ENCODE measurements at regions not wholly inside any gene's neighbourhood (a gene's known extent, or its start where the extent isn't known, plus 50 kb on each side); places are given as distances from the start of the nearest gene placed in this dataset.
"Not testable (repeated sequence)": the region's sequence is repeated elsewhere in the genome, so short reads cannot be mapped to it uniquely, and the experiment has no call there.

DNA sequence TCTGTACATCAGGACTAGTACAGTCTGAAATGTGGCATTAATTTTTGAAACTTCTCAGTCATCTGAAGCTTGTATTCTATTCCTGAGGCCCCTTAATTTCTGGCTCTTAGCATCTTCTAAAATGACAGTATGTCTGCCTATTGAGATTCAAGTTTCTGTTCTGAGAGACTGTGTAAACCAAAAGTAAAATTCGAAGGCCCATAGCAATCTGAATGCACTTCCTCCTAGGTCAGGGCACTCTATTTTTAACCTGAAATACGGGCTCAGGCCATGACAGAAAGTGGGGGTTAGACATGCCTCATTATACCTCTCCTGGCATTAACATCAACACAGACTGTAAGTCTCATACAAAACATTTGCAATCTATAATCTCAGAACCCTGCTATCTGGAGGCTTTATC is 584.4 kb downstream of the KLHL4 start:
- H3K27me3 ChIP-seq (ENCODE audit: control insufficient read depth in 2 of 2, insufficient read depth in 2 of 2, low read length in 2 of 2): no peaks in the 10 kb centered on the region
- no peak overlapping the region for H3K4me3 ChIP-seq (ENCODE audit: low read length in 2 of 2)
- H3K4me1 ChIP-seq (ENCODE audit: control insufficient read depth in 2 of 2, insufficient read depth in 2 of 2, low read length in 2 of 2): no peaks in the 10 kb centered on the region
- no peak overlapping the region for H3K9ac ChIP-seq (ENCODE audit: low read depth in 1 of 2, low read length in 2 of 2)
- H3K36me3 ChIP-seq (ENCODE audit: control insufficient read depth in 2 of 2, insufficient read depth in 2 of 2, low read length in 2 of 2): no peaks in the 10 kb centered on the region
- H3K27ac ChIP-seq (ENCODE audit: low read depth in 2 of 2, low read length in 2 of 2): no peak overlapping the region
- H3K9me3 ChIP-seq (ENCODE audit: control insufficient read depth in 2 of 2, low read length in 2 of 2): no peaks in the 10 kb centered on the region

GRCh38 chrX:88135735-88136134 is 611.3 kb upstream of the CPXCR1 start:
- no peaks in the 10 kb centered on the region for H3K4me1 ChIP-seq (ENCODE audit: control insufficient read depth in 2 of 2, insufficient read depth in 2 of 2, low read length in 2 of 2)
- H3K4me3 ChIP-seq (ENCODE audit: low read length in 2 of 2): no peak overlapping the region
- H3K9me3 ChIP-seq (ENCODE audit: control insufficient read depth in 2 of 2, low read length in 2 of 2): no peaks in the 10 kb centered on the region
- H3K36me3 ChIP-seq (ENCODE audit: control insufficient read depth in 2 of 2, insufficient read depth in 2 of 2, low read length in 2 of 2): no peaks in the 10 kb centered on the region
- no peak overlapping the region for H3K27ac ChIP-seq (ENCODE audit: low read depth in 2 of 2, low read length in 2 of 2)
- no peaks in the 10 kb centered on the region for H3K27me3 ChIP-seq (ENCODE audit: control insufficient read depth in 2 of 2, insufficient read depth in 2 of 2, low read length in 2 of 2)
- H3K9ac ChIP-seq (ENCODE audit: low read depth in 1 of 2, low read length in 2 of 2): no peak overlapping the region

DNA sequence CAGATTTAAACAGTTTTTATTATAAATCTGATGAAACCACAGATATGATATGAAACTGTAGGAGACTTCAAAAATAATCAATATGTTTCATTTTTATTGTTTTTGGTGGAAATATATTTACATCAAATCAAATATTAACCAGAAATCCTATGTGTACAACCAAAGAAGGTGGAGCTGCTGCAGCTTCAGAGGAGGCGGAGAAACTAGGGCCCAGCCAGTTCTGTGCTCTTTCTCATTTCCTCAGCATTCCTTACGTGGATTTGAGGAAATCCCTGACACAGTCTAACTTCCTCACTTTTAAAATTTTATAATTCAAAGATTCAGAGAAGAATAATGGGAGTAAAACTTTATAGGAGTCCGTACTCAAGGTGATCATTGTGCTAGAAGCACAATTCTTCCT is 610.7 kb upstream of the CPXCR1 start:
- H3K36me3 ChIP-seq (ENCODE audit: control insufficient read depth in 2 of 2, insufficient read depth in 2 of 2, low read length in 2 of 2): no peaks in the 10 kb centered on the region
- H3K4me1 ChIP-seq (ENCODE audit: control insufficient read depth in 2 of 2, insufficient read depth in 2 of 2, low read length in 2 of 2): no peaks in the 10 kb centered on the region

DNA sequence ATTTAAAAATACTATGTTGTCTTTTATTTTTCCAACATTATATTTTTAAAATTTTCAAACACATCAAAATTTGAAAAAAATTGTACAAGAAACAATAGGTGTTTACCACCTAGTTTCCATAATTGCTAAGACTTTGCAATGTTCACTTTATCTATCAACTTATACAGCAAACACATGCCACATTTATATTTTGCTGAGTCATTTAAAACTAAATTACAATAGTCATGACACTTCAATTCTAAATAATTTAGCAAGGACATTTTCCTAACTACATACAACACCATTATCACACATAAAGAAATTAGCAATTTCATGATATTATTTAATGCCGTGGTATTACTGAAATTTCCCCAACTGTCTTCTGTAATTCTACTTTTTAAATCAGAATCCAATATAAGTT is 600.4 kb upstream of the CPXCR1 start:
- H3K9ac ChIP-seq (ENCODE audit: low read depth in 1 of 2, low read length in 2 of 2): no peak overlapping the region
- no peaks in the 10 kb centered on the region for H3K36me3 ChIP-seq (ENCODE audit: control insufficient read depth in 2 of 2, insufficient read depth in 2 of 2, low read length in 2 of 2)
- no peaks in the 10 kb centered on the region for H3K27me3 ChIP-seq (ENCODE audit: control insufficient read depth in 2 of 2, insufficient read depth in 2 of 2, low read length in 2 of 2)

More for the DNA sequence above, 610.7 kb upstream of the CPXCR1 start:
- Histone ChIP-seq H3K4me3 (ENCODE audit: low read length in 2 of 2) (no peak overlapping the region), H3K27me3 (ENCODE audit: control insufficient read depth in 2 of 2, insufficient read depth in 2 of 2, low read length in 2 of 2) (no peaks in the 10 kb centered on the region), H3K9me3 (ENCODE audit: control insufficient read depth in 2 of 2, low read length in 2 of 2) (no peaks in the 10 kb centered on the region), H3K9ac (ENCODE audit: low read depth in 1 of 2, low read length in 2 of 2) (no peak overlapping the region), H3K27ac (ENCODE audit: low read depth in 2 of 2, low read length in 2 of 2) (no peak overlapping the region)

GRCh38 chrX:88170553-88170952 is 576.5 kb upstream of the CPXCR1 start:
- no peak overlapping the region for H3K9ac ChIP-seq (ENCODE audit: low read depth in 1 of 2, low read length in 2 of 2)
- no peaks in the 10 kb centered on the region for H3K27me3 ChIP-seq (ENCODE audit: control insufficient read depth in 2 of 2, insufficient read depth in 2 of 2, low read length in 2 of 2)
- H3K9me3 ChIP-seq (ENCODE audit: control insufficient read depth in 2 of 2, low read length in 2 of 2): no peaks in the 10 kb centered on the region
- H3K36me3 ChIP-seq (ENCODE audit: control insufficient read depth in 2 of 2, insufficient read depth in 2 of 2, low read length in 2 of 2): no peaks in the 10 kb centered on the region
- no peaks in the 10 kb centered on the region for H3K4me1 ChIP-seq (ENCODE audit: control insufficient read depth in 2 of 2, insufficient read depth in 2 of 2, low read length in 2 of 2)
- no peak overlapping the region for H3K4me3 ChIP-seq (ENCODE audit: low read length in 2 of 2)
- H3K27ac ChIP-seq (ENCODE audit: low read depth in 2 of 2, low read length in 2 of 2): no peak overlapping the region

More for the DNA sequence above, 600.4 kb upstream of the CPXCR1 start:
- no peak overlapping the region for H3K4me3 ChIP-seq (ENCODE audit: low read length in 2 of 2)
- no peak overlapping the region for H3K27ac ChIP-seq (ENCODE audit: low read depth in 2 of 2, low read length in 2 of 2)
- no peaks in the 10 kb centered on the region for H3K9me3 ChIP-seq (ENCODE audit: control insufficient read depth in 2 of 2, low read length in 2 of 2)
- no peaks in the 10 kb centered on the region for H3K4me1 ChIP-seq (ENCODE audit: control insufficient read depth in 2 of 2, insufficient read depth in 2 of 2, low read length in 2 of 2)

DNA sequence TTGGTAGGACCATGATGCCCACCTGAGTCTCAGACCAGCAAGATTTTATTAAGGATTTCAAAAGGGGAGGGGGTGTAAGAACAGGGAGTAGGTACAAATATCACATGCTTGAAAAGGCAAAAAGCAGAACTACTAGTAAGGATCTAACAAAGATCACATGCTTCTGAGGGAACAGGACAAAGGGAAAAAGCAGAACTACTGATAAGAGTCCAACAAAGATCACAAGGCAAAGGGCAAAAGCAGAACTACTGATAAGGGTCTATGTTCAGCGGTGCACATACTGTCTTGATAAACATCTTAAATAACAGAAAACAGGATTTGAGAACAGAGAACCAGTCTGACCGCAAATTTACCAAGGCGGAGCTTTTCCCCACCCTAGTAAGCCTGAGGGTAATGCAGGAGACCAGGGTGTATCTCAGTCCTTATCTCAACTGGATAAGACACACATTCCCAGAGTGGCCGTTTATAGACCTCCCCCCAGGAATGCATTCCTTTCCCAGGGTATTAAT is 573.0 kb upstream of the CPXCR1 start:
- H3K36me3 ChIP-seq (ENCODE audit: control insufficient read depth in 2 of 2, insufficient read depth in 2 of 2, low read length in 2 of 2); H3K4me1 ChIP-seq (ENCODE audit: control insufficient read depth in 2 of 2, insufficient read depth in 2 of 2, low read length in 2 of 2); H3K9ac ChIP-seq (ENCODE audit: low read depth in 1 of 2, low read length in 2 of 2); H3K9me3 ChIP-seq (ENCODE audit: control insufficient read depth in 2 of 2, low read length in 2 of 2); H3K27ac ChIP-seq (ENCODE audit: low read depth in 2 of 2, low read length in 2 of 2); H3K27me3 ChIP-seq (ENCODE audit: control insufficient read depth in 2 of 2, insufficient read depth in 2 of 2, low read length in 2 of 2); H3K4me3 ChIP-seq (ENCODE audit: low read length in 2 of 2): not testable (repeated sequence)

- Histone ChIP-seq H3K9ac (ENCODE audit: low read depth in 1 of 2, low read length in 2 of 2) (no peak overlapping the region), H3K36me3 (ENCODE audit: control insufficient read depth in 2 of 2, insufficient read depth in 2 of 2, low read length in 2 of 2) (no peaks in the 10 kb centered on the region), H3K27me3 (ENCODE audit: control insufficient read depth in 2 of 2, insufficient read depth in 2 of 2, low read length in 2 of 2) (no peaks in the 10 kb centered on the region), H3K4me3 (ENCODE audit: low read length in 2 of 2) (no peak overlapping the region), H3K4me1 (ENCODE audit: control insufficient read depth in 2 of 2, insufficient read depth in 2 of 2, low read length in 2 of 2) (no peaks in the 10 kb centered on the region), H3K9me3 (ENCODE audit: control insufficient read depth in 2 of 2, low read length in 2 of 2) (no peaks in the 10 kb centered on the region), H3K27ac (ENCODE audit: low read depth in 2 of 2, low read length in 2 of 2) (no peak overlapping the region)
Observed at GRCh38 chrX:88202149-88202548, 544.9 kb upstream of the CPXCR1 start.

GRCh38 chrX:88244066-88244465 is 503.0 kb upstream of the CPXCR1 start:
- Histone ChIP-seq H3K27me3 (ENCODE audit: control insufficient read depth in 2 of 2, insufficient read depth in 2 of 2, low read length in 2 of 2) (no peaks in the 10 kb centered on the region), H3K4me3 (ENCODE audit: low read length in 2 of 2) (no peak overlapping the region), H3K36me3 (ENCODE audit: control insufficient read depth in 2 of 2, insufficient read depth in 2 of 2, low read length in 2 of 2) (no peaks in the 10 kb centered on the region), H3K4me1 (ENCODE audit: control insufficient read depth in 2 of 2, insufficient read depth in 2 of 2, low read length in 2 of 2) (no peaks in the 10 kb centered on the region), H3K9me3 (ENCODE audit: control insufficient read depth in 2 of 2, low read length in 2 of 2) (no peaks in the 10 kb centered on the region), H3K9ac (ENCODE audit: low read depth in 1 of 2, low read length in 2 of 2) (no peak overlapping the region), H3K27ac (ENCODE audit: low read depth in 2 of 2, low read length in 2 of 2) (no peak overlapping the region)

DNA sequence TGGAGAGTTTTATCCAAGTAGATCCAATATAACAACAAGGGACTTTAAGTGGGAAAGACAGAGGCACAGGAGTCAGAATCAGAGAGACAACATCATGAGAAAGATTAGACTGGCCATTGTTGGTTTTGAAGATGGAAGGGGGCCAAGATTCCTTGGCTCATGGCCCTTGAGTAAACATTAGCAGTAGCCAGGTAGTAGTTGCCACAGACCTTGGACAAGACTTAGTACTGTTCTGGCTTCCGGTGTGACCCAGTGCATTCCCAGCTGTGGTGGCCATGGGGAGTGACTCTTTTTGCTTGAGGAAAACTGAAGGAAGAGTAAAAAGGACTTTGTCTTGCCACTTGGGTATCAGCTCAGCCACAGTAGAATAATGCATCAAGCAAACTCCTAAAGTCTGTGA is 462.2 kb upstream of the CPXCR1 start:
- Histone ChIP-seq H3K27ac (ENCODE audit: low read depth in 2 of 2, low read length in 2 of 2) (no peak overlapping the region), H3K27me3 (ENCODE audit: control insufficient read depth in 2 of 2, insufficient read depth in 2 of 2, low read length in 2 of 2) (no peaks in the 10 kb centered on the region), H3K36me3 (ENCODE audit: control insufficient read depth in 2 of 2, insufficient read depth in 2 of 2, low read length in 2 of 2) (no peaks in the 10 kb centered on the region), H3K9me3 (ENCODE audit: control insufficient read depth in 2 of 2, low read length in 2 of 2) (no peaks in the 10 kb centered on the region), H3K4me3 (ENCODE audit: low read length in 2 of 2) (no peak overlapping the region), H3K4me1 (ENCODE audit: control insufficient read depth in 2 of 2, insufficient read depth in 2 of 2, low read length in 2 of 2) (no peaks in the 10 kb centered on the region), H3K9ac (ENCODE audit: low read depth in 1 of 2, low read length in 2 of 2) (no peak overlapping the region)

DNA sequence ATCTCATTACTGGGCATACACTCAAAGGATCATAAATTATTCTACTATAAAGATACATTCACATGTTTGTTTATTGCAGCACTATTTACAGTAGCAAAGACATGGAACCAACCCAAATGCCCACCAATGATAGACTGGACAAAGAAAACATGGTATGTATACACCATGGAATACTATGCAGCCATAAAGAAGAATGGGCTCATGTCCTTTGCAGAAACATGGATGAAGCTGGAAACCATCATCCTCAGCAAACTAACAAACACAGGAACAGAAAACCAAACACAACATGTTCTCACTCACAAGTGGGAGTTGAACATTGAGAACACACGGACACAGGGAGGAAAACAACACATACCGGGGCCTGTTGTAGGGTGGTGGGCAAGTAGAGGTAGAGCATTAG is 433.1 kb upstream of the CPXCR1 start:
- H3K4me1 ChIP-seq (ENCODE audit: control insufficient read depth in 2 of 2, insufficient read depth in 2 of 2, low read length in 2 of 2); H3K27me3 ChIP-seq (ENCODE audit: control insufficient read depth in 2 of 2, insufficient read depth in 2 of 2, low read length in 2 of 2); H3K27ac ChIP-seq (ENCODE audit: low read depth in 2 of 2, low read length in 2 of 2); H3K36me3 ChIP-seq (ENCODE audit: control insufficient read depth in 2 of 2, insufficient read depth in 2 of 2, low read length in 2 of 2); H3K9ac ChIP-seq (ENCODE audit: low read depth in 1 of 2, low read length in 2 of 2); H3K4me3 ChIP-seq (ENCODE audit: low read length in 2 of 2); H3K9me3 ChIP-seq (ENCODE audit: control insufficient read depth in 2 of 2, low read length in 2 of 2): not testable (repeated sequence)

DNA sequence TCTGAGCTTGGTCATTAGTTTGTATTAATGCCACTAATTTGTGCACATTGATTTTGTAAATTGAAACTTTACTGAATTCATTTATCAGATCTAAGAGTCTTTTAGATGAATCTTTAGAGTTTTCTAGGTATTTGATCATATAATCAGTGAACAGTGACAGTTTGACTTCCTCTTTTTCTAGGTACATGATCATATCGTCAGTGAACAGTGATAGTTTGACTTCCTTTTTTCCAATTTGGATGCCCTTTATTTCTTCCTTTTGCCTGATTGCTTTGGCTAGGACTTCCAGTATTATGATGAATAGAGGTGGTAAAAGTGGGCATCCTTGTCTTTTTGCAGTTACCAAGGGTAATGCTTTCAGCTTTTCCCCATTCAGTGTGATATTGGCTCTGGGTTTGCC is 421.4 kb upstream of the CPXCR1 start:
- no peak overlapping the region for H3K4me3 ChIP-seq (ENCODE audit: low read length in 2 of 2)
- no peaks in the 10 kb centered on the region for H3K27me3 ChIP-seq (ENCODE audit: control insufficient read depth in 2 of 2, insufficient read depth in 2 of 2, low read length in 2 of 2)
- no peaks in the 10 kb centered on the region for H3K9me3 ChIP-seq (ENCODE audit: control insufficient read depth in 2 of 2, low read length in 2 of 2)
- H3K9ac ChIP-seq (ENCODE audit: low read depth in 1 of 2, low read length in 2 of 2): no peak overlapping the region
- H3K27ac ChIP-seq (ENCODE audit: low read depth in 2 of 2, low read length in 2 of 2): no peak overlapping the region
- no peaks in the 10 kb centered on the region for H3K36me3 ChIP-seq (ENCODE audit: control insufficient read depth in 2 of 2, insufficient read depth in 2 of 2, low read length in 2 of 2)
- H3K4me1 ChIP-seq (ENCODE audit: control insufficient read depth in 2 of 2, insufficient read depth in 2 of 2, low read length in 2 of 2): no peaks in the 10 kb centered on the region
